ENCODE measurements at regions not wholly inside any gene's neighbourhood (a gene's known extent, or its start where the extent isn't known, plus 50 kb on each side); places are given as distances from the start of the nearest gene placed in this dataset.

- TF ChIP-seq POLR2A (IDR thresholded peaks at IDR 0.05; ENCODE audit: low read depth, low read length) (no peak), POLR2AphosphoS5 (IDR thresholded peaks at IDR 0.05; ENCODE audit: low read depth, low read length) (no peak)
These were observed 306.5 kb upstream of the ZNF521 start for GRCh38 chr18:25658476-25658875.

Data from GM12892 (cell line).